HG02973 (cell line): ENCODE measurements at regions not wholly inside any gene's neighbourhood (a gene's known extent, or its start where the extent isn't known, plus 50 kb on each side); places are given as distances from the start of the nearest gene placed in this dataset.

Source experiments
- ATAC-seq: cut with Tn5 transposase; IDR thresholded peaks from one replicate; pipeline ENCODE4 v1.9.1; 2021; ENCODE audit warnings: moderate library complexity; ENCODE audit not compliant: unreplicated experiment

DNA sequence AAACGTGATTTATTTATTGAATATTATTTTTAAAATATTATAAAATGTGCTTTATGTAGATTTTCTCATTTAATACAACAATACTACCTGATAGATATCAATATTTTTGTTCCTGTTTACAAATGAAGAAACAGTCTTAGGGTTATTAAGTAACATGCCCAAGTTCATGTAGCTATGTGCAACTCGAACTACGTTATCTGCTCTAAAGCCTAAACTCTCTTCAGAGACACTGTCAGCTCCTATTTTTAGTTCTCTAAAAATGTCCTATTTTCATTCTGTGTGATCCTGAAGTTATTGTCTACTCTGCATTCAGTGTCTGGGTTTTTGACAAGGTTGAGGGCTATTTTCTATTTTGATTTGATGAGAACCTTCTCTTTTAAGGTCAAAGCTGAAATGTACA lies 550.1 kb upstream of the B3GALT2 start:
- no peak for ATAC-seq

DNA sequence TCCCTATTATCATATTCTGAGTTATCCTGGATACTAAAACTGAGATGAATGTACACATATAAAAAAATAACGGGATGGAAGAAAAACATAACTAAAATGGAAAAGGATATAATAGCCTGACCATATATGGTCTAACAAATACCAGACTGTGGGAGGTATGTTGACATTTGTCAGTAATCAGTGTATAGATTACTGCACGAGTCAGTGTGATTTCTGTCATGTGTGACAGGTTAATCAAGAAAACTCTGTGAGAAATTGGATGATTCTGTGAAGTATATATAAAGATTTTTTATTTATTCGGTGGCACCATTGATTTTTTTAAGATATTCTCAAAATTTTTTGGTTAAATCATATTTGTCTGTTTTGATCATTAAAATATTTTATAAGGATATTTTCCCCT lies 547.3 kb upstream of the B3GALT2 start:
- no peak for ATAC-seq

DNA sequence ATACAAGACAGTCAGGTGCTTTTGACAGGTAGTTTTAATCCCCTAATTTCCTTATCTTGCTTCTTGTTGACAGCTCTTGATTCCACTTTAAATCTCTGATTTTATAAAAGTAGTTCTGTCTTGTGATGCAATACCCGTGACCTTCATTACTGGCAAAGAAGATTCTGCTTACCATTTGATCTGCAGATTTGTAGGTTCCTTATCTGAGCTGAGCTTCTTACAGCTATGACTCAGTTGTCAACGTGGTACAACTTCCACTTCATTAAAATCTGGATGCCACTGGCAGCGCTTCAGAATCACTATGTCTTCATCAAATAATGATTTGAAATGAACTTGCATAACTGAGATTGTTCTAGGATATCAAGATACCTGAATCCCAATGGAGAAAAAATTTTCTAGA lies 543.6 kb upstream of the B3GALT2 start:
- no peak for ATAC-seq

DNA sequence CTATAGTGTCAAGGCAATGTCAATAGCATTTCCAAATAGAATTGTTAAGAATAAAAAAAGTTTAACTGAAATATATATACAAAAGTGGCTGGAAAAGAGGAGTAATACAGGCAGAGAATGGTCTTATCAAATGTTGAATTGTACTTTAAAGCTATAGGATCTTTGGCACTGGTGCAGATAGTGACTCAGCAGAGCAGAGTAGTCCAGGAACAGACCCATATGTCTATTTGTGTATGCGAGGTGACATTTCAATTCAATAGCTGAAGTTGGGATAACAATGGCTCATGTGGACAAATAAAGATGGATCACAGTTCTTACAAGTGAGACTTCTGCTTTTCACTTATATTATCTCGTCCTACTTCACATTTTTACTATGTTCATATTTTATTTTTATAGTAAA lies 543.0 kb upstream of the B3GALT2 start:
- no peak for ATAC-seq

DNA sequence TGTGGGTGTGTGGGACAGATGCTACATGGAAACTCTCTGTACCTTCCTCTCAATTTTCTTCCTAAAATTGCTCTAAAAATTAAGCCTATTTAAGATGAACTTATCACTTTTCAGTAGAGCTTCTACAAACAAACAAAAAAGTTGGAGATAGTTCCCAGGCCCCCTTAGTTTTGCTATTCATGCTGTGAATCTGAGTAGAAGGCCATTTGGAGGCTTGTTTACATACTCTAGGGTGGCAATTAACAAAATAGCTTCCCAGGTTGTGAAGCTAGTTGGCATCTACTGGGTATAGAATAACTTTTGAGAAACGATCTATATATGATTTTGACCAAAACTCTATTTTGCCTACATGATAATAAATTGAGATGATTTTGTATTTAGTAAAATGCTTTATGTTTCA lies 541.4 kb upstream of the B3GALT2 start:
- no peak for ATAC-seq

- no peak for ATAC-seq
These were observed 540.3 kb upstream of the B3GALT2 start for GRCh38 chr1:193726722-193727121.

DNA sequence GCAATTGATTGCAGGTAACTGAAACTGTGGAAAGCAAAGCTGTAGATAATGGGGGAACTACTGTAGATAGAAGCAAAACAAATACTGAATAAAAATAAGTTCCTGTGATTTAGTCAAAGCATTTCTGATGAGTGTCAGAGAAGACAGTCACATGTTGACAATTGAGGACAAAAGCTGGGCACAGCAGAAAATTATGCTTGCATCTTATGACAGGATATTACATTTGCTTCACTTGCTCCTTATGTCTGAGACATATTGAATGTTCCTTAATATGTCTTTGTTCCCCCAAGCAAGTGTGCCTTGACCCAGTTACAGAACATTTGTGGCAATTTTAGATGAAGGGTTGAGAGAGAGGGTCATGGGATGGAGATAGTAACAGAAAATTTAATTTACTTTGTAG lies 526.0 kb upstream of the B3GALT2 start:
- no peak for ATAC-seq

- ATAC-seq: no peak
These were observed 523.2 kb upstream of the B3GALT2 start for GRCh38 chr1:193709607-193710006.

GRCh38 chr1:193707271-193708021 lies 521.0 kb upstream of the B3GALT2 start:
- no peak for ATAC-seq

DNA sequence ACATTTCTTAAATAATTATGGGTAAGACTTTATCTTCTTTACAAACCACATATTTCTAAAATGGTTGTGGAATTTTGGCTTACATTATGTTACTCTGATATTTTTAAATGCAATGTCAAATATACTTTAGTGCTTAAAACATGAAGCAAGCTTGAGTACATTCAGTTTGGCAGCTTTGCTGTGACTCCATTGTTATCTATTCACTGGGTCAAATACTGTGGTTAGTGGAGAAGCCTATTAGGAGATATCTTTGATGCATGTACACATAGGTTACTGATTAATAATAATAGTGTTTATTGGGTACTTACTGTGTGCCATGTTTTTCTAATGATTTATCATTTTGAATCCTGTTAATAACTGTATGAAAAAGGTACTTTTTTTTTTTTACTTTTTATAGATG lies 520.4 kb upstream of the B3GALT2 start:
- ATAC-seq: no peak

DNA sequence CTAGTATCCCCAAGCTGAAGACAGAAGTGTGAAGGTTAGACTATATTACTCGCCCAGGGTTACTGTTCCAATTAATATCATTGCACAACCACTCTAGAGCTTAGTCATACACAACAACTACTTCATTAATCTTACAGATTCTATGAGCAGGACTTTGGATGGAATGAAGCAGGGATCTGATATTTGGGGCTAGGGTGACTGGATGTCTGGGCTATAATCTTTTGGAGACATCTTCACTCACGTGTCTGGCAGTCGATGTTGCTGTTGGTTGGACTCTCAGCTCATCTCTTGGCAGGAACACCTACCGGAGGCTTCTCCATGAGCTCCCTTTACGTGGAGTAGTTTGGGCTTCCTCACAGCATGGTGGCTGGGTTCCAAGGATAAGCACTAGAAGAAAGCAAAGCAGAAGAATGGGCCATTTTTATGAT lies 519.2 kb upstream of the B3GALT2 start:
- no peak for ATAC-seq

DNA sequence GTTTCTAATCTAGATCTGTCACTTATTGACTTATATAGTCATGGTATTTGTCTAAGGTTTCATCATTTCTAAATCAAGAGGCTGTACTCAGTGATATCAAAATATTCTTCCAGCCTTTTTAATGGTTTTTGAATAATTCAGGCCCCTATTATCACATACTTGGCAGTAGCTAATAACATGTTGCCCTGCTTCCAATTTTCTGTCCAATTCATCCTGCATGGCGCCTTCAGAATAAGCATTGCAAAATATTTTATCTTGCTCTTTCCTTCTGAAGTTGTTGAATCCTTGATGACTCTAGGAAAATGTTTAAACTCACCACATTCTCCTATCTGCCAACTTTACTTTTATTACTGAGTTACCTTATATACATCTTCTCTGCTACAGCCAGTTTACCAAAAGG lies 517.2 kb upstream of the B3GALT2 start:
- ATAC-seq: no peak

- ATAC-seq: no peak
These were observed 516.7 kb upstream of the B3GALT2 start for GRCh38 chr1:193703121-193703520.

DNA sequence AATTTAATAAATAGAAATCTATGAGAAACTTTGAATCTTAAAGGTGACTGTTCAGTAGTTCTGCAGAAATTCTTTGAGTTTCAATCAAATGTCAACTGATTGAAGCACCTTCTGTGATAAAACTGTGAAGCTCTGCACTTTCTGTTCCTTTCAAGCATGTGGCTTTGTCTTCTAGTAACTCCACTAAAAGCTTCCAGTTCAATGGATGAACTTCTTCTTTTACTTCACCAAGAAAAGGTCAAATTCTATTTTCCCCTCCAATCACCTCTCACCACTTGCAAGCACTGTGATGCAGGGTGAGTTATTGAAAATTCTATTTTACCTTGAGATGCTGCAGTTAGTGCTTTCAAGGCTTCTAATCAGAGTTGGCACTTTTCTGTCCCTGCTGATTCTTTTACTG lies 515.3 kb upstream of the B3GALT2 start:
- ATAC-seq: no peak

DNA sequence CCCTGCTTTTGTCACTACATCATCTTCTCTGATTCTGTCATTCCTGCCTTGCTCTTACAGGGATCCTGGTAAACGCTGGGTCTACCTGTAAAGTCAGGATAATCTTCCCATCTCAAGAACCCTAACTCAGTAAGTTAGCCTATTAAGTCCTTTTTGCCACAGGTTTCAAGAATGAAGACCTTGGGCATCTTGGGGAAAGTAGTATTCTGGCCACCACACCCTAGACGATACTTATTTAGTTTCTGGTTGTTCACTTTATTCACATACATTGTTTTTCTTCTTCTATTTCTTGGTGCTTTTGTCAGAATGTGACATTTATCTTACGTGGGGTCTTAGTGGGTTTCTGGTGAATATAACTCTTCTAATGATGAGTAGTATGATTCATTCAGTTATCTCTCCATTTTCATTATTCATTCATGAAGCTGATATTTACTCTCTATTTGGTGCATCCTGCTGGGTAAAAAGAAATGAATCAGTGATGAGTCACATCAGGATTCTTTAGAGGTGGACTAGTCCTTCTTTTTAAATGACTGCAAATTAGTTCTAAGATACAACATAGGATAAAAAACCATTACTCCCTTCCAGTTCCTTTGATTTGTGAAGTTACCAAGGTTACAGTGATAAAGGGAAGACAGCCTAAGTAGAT lies 514.4 kb upstream of the B3GALT2 start:
- no peak for ATAC-seq

DNA sequence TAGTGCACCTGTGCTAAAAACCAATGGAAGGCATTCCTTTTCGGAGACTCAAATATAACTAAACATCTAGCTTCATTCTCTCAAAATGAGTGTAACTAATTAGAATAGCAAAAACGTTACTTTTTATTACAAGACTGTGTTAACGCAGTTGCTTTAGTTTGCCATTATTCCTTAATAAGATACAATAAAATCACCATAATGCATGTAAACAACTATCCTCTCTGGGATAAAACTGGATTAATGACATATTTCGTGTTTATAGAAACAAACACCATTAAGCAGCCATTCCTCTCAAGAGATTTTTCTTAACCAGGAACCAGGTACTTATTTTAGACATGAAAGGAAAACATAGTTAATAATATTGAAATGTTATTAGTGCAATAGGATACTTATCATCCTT lies 512.8 kb upstream of the B3GALT2 start:
- no peak for ATAC-seq

DNA sequence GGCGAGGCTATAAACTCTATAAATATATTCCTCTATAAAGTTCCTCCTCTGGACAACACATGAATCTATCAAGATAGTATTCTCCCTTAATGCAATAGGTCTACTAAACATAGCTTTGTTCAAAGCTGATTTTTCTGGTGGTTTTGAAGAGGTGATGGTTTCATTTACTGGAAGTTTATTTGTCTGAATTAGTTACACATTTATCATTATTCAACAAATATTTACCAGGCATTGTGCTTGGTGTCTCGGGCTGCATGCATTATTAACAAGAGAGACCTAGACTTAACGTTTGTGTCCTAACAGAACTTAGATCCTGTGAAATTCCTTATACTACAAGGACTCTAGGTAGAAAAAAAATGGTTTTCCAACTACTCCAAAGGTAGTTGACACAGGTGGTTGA lies 511.4 kb upstream of the B3GALT2 start:
- no peak for ATAC-seq

DNA sequence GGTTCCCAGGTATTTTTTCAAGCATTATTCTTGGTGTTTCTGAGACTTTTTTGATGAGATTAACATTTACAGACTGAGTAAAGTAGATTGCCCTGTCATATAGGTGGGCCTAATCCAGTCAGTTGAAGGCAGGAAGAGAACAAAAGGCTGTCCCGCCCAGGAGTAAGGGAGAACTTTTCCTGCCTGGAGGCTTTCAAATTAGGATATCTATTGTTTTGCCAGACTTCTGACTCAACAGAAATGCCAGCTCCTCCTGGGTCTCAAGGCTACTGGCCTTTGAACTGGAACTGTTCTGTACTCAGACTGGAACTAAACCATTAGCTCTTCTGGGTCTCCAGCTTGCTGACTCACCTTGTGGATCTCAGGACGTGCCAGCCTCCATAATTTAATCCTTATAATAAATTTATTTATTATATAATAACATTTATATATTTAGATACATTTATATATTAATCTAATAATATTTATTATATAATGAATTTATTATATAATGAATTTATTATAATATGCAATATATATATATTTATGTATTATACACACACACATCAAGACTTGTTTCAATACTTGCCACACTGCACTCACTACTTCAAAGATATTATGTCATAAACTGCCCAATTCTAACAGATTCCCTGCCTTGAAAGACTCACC lies 510.8 kb upstream of the B3GALT2 start:
- ATAC-seq: no peak

DNA sequence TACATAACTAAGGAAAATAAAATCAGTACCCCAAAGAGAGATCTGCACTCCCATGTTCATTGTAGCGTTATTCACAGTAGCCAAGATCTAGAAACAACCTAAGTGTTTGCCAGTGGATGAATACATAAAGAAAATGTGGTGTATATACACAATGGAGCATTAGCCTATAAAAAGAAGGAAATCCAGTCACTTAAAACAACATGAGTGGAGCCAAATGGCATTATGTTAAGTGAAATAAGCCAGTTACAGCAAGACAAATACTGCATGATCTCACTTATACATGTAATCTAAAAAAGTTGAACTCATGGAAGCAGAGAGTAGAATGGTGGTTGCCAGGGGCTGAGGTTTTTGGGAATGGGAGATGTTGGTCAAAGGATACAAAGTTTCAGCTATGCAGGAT lies 508.3 kb upstream of the B3GALT2 start:
- no peak for ATAC-seq

GRCh38 chr1:193685986-193686385 lies 499.6 kb upstream of the B3GALT2 start:
- ATAC-seq: no peak

DNA sequence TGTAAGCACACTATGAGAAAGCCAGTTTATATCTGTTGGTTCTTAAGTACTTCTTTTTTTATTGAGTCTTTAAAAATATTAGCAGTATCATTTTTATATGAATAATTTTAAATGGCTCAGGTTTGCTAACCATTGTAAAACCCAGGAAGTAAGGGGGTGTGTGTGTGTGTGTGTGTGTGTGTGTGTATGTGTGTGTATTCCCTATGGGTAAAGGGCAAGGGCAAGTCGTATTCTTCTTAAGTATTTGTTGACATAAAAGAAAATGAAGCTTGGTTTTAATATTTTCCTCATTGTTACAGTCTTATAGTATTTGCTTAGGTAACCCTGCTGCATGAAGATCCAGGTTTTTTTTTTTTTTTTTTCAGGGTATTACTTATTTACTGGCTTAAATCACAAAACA lies 495.0 kb upstream of the B3GALT2 start:
- ATAC-seq: no peak

- no peak for ATAC-seq
These were observed 494.5 kb upstream of the B3GALT2 start for GRCh38 chr1:193680924-193681316.
